Spinal cord (tissue), 9 donors: ENCODE measurements at regions not wholly inside any gene's neighbourhood (a gene's known extent, or its start where the extent isn't known, plus 50 kb on each side); places are given as distances from the start of the nearest gene placed in this dataset.

Experiments
- DNase-seq, 6 donors: peaks; one replicate each; pipeline versions ENCODE4 v3.0.0 to v3.0.0-alpha.2; 2013 to 2015; ENCODE audit warnings: low spot score in 6 of 6, low read depth in 4 of 6
- H3K27ac ChIP-seq: one replicate; pipeline ENCODE4 v1.5.1; 2013; ENCODE audit warnings: low read depth, low read length, control low read depth
- H3K27me3 ChIP-seq: one replicate; pipeline ENCODE4 v1.6.1; 2013; ENCODE audit warnings: low read length; ENCODE audit not compliant: control insufficient read depth, insufficient read depth
- H3K36me3 ChIP-seq: one replicate; pipeline ENCODE4 v1.6.1; 2013; ENCODE audit warnings: low read length; ENCODE audit not compliant: control insufficient read depth, insufficient read depth
- H3K4me1 ChIP-seq: one replicate; pipeline ENCODE4 v1.6.1; 2013; ENCODE audit warnings: low read length; ENCODE audit not compliant: control insufficient read depth, insufficient read depth
- H3K4me3 ChIP-seq: one replicate; pipeline ENCODE4 v1.5.1; 2013; ENCODE audit warnings: low read depth, low read length, control low read depth
- H3K9me3 ChIP-seq: one replicate; pipeline ENCODE4 v1.6.1; 2013; ENCODE audit warnings: low read length; ENCODE audit not compliant: control insufficient read depth, insufficient read depth
- WGBS: methylation state at CpG from one replicate; pipeline ENCODE4 v1.1.5; 2013; ENCODE audit warnings: missing lambda C conversion rate; ENCODE audit not compliant: insufficient coverage; 5-methylcytosine and 5-hydroxymethylcytosine counted together
- donor health status: healthy.

DNA sequence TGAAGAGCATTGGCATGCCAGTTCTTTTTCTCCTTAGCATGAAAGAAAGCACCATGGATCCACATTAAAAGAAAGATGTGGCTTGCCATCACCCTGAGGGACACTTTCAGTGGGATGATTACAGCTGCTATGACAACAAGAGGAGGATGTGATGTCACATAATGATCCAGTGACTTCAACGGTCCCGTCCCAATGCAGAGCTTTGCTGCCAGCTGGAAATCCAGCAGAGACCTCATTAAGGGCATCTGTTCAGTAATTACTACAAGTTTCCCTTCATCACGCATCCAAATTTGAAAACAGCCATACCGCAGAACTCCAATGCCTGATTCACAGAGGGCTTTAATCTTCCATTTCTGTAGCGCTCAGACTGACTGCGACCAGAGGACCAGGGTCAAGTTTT, 206.6 kb downstream of the LSM5 start:
- H3K9me3 ChIP-seq = no peaks in the 10 kb centered on the region
- WGBS = 67% methylated on average over 6 of the region's 6 CpGs
- H3K4me1 ChIP-seq = no peaks in the 10 kb centered on the region
- H3K36me3 ChIP-seq = no peaks in the 10 kb centered on the region
- DNase-seq = peak in 4 of 6 donors; percentile 28 to 95 (median 38)
- H3K27me3 ChIP-seq = no peaks in the 10 kb centered on the region
- H3K27ac ChIP-seq = no peak overlapping the region
- H3K4me3 ChIP-seq = no peak overlapping the region

GRCh38 chr7:32279500-32279899, 209.3 kb upstream of the PDE1C start:
- no peak for DNase-seq
- WGBS = no CpG with 5 or more reads among the region's 1 CpG
- no peak overlapping the region for H3K4me3 ChIP-seq

DNA sequence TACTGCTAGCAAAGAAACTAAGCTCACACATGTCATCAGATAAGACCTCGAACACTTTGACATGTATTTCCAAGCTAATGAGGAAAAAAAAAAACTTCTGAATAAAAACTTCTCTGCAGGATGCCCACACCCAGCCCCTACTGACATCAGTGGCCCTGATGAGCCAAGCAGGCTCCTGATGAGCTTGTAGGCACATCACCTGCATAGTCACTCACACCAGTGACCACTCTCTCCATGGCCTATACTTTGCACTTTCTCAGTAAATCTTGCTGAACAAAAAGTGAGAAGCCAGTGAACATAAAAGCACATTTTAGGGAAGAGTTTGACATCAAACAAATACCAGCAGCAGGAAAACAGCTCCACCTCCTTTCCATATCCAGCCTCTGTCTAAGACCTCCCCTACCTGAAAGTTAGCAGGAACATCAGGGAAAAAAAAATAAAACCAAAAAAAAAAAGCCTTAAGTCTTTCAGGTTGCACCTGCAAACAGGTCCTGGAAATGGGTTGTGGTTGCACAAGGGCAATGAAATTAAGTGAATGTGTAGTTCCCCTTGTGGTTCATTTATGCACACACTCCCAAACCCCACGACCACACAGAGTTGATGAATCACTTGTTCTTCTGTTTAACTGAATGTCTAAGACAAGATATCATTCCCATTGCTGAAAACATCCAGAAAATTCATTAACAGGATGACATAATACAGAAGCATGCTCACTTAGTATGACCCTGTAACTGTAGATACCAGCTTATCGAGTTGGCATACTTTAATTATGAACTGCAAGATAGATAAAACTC, 205.2 kb upstream of the PDE1C start:
- Histone ChIP-seq H3K4me3 (no peak overlapping the region), H3K36me3 (no peaks in the 10 kb centered on the region), H3K27ac (no peak overlapping the region), H3K27me3 (no peaks in the 10 kb centered on the region), H3K9me3 (no peaks in the 10 kb centered on the region), H3K4me1 (no peaks in the 10 kb centered on the region)
- 100% methylated on average over 1 of the region's 3 CpGs for WGBS
- no peak for DNase-seq

More at GRCh38 chr7:32279500-32279899, 209.3 kb upstream of the PDE1C start:
- Histone ChIP-seq H3K27me3 (no peaks in the 10 kb centered on the region), H3K9me3 (no peaks in the 10 kb centered on the region), H3K27ac (no peak overlapping the region), H3K36me3 (no peaks in the 10 kb centered on the region), H3K4me1 (no peaks in the 10 kb centered on the region)

- H3K27me3 ChIP-seq = no peaks in the 10 kb centered on the region
- H3K4me1 ChIP-seq = no peaks in the 10 kb centered on the region
- DNase-seq = no peak
- no peak overlapping the region for H3K27ac ChIP-seq
- no peaks in the 10 kb centered on the region for H3K9me3 ChIP-seq
- no peaks in the 10 kb centered on the region for H3K36me3 ChIP-seq
- no peak overlapping the region for H3K4me3 ChIP-seq
- WGBS = 100% methylated on average over 1 of the region's 1 CpG
These were observed 203.1 kb upstream of the PDE1C start for GRCh38 chr7:32273297-32273696.

GRCh38 chr7:32266932-32267475, 196.8 kb upstream of the PDE1C start:
- H3K36me3 ChIP-seq = no peaks in the 10 kb centered on the region
- H3K4me3 ChIP-seq = no peak overlapping the region
- 65% methylated on average over 14 of the region's 16 CpGs for WGBS
- no peak overlapping the region for H3K27ac ChIP-seq
- peaks cover 3% of the 10 kb centered on the region for H3K4me1 ChIP-seq
- H3K9me3 ChIP-seq = no peaks in the 10 kb centered on the region
- H3K27me3 ChIP-seq = no peaks in the 10 kb centered on the region
- DNase-seq = no peak

- Histone ChIP-seq H3K27me3 (no peaks in the 10 kb centered on the region), H3K36me3 (no peaks in the 10 kb centered on the region), H3K4me3 (no peak overlapping the region), H3K27ac (no peak overlapping the region), H3K4me1 (peaks cover 3% of the 10 kb centered on the region), H3K9me3 (no peaks in the 10 kb centered on the region)
- DNase-seq = peak in 1 of 6 donors; percentile 41
- 48% methylated on average over 2 of the region's 2 CpGs for WGBS
These were observed 194.6 kb upstream of the PDE1C start for GRCh38 chr7:32264702-32265284.

GRCh38 chr7:32263611-32264010, 193.4 kb upstream of the PDE1C start:
- Histone ChIP-seq H3K27me3 (no peaks in the 10 kb centered on the region), H3K36me3 (no peaks in the 10 kb centered on the region), H3K27ac (no peak overlapping the region), H3K4me3 (no peak overlapping the region), H3K9me3 (no peaks in the 10 kb centered on the region), H3K4me1 (peaks cover 3% of the 10 kb centered on the region)
- no peak for DNase-seq

DNA sequence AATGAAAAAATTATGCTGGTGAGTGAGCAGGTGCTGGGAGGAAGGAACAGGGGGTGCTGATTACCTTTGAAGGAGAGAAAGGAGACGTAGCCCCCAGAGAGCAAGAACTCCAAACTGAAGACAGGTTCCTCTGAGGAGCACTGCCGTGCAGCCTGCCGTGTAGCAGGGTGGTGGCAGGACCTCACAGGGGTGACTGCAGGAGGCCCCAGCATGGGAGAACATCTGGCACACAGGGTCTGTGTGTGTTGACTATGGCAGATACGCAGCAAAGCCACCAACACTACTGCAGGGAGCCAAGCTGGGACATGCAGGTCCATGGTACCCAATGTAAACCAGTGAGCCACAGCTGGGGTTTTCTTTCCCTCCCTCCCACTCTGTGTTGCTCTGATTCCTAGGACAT, 192.1 kb upstream of the PDE1C start:
- Histone ChIP-seq H3K27me3 (no peaks in the 10 kb centered on the region), H3K36me3 (no peaks in the 10 kb centered on the region), H3K27ac (no peak overlapping the region), H3K4me3 (no peak overlapping the region), H3K4me1 (peaks cover 3% of the 10 kb centered on the region), H3K9me3 (no peaks in the 10 kb centered on the region)
- DNase-seq = no peak
- 70% methylated on average over 4 of the region's 4 CpGs for WGBS

DNA sequence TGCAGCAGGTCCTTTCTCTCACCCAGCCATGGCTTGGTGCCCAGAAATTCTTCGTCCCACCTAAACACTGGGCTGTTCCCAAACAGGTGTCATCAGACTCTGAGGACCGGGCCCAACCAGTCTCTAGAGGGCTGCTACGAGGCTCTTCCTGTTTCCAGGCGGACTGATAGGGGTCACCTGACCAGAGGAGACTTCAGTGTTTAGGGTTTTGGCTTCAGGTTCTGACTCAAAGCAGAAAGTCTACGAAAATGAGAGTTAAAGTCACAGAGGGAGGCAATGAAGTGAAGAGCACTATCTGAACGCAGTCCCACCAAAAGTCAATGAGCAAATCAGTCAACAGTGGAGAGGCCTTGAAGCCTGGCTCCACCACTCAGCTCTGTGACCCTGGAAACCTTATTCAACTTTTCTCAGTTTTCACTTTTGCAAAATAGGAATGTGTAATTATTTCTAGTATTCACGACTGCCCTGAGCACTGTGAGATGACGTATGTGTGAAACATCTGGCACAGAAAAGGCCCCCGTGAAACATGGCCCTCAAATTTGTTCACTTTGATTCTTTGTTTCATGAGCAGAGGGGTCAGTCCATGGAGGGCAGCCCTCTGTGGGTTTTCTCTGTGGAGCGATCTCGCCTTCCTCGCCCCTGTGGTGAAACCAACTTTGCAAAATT, 189.9 kb upstream of the PDE1C start:
- no peak for DNase-seq
- 87% methylated on average over 8 of the region's 12 CpGs for WGBS
- H3K27me3 ChIP-seq = no peaks in the 10 kb centered on the region
- no peaks in the 10 kb centered on the region for H3K36me3 ChIP-seq
- H3K27ac ChIP-seq = no peak overlapping the region
- peaks cover 3% of the 10 kb centered on the region for H3K4me1 ChIP-seq
- no peaks in the 10 kb centered on the region for H3K9me3 ChIP-seq
- H3K4me3 ChIP-seq = no peak overlapping the region
